Epithelial cell of proximal tubule (primary cell): ENCODE measurements at regions not wholly inside any gene's neighbourhood (a gene's known extent, or its start where the extent isn't known, plus 50 kb on each side); places are given as distances from the start of the nearest gene placed in this dataset.
"Not testable (repeated sequence)": the region's sequence is repeated elsewhere in the genome, so short reads cannot be mapped to it uniquely, and the experiment has no call there.

Experiments used
- DNase-seq: peaks from one replicate; pipeline ENCODE4 v3.0.0-alpha.2; 2011; ENCODE audit warnings: low read depth
- H3K4me3 ChIP-seq: 2 replicates; pipeline ENCODE4 v1.5.1; 2011; ENCODE audit warnings: low read depth, mild to moderate bottlenecking, low read length
- CTCF ChIP-seq: conservative IDR thresholded peaks from 2 replicates; pipeline ENCODE4 v1.5.1; 2012; ENCODE audit warnings: low read depth, mild to moderate bottlenecking, low read length

- H3K4me3 ChIP-seq: no peak overlapping the region
- TF ChIP-seq CTCF: no peak
- DNase-seq: no peak
These were observed 684.8 kb upstream of the BCHE start for GRCh38 chr3:166522017-166522416.

- H3K4me3 ChIP-seq: no peak overlapping the region
- DNase-seq: no peak
- no peak for TF ChIP-seq CTCF
These were observed 682.2 kb upstream of the BCHE start for GRCh38 chr3:166519443-166519842.

- no peak for DNase-seq
- TF ChIP-seq CTCF: no peak
- no peak overlapping the region for H3K4me3 ChIP-seq
These were observed 680.8 kb upstream of the BCHE start for GRCh38 chr3:166518040-166518439.

GRCh38 chr3:166510382-166510781, 673.2 kb upstream of the BCHE start:
- DNase-seq: no peak
- no peak for TF ChIP-seq CTCF
- H3K4me3 ChIP-seq: no peak overlapping the region

GRCh38 chr3:166500420-166500819, 663.2 kb upstream of the BCHE start:
- H3K4me3 ChIP-seq, DNase-seq: not testable (repeated sequence)

GRCh38 chr3:166499636-166500035, 662.4 kb upstream of the BCHE start:
- TF ChIP-seq CTCF: no peak
- H3K4me3 ChIP-seq: no peak overlapping the region
- DNase-seq: no peak

- DNase-seq: no peak
- H3K4me3 ChIP-seq: no peak overlapping the region
- TF ChIP-seq CTCF: no peak
These were observed 661.2 kb upstream of the BCHE start for GRCh38 chr3:166498446-166498845.

GRCh38 chr3:166489826-166490225, 652.6 kb upstream of the BCHE start:
- no peak for TF ChIP-seq CTCF
- no peak overlapping the region for H3K4me3 ChIP-seq
- no peak for DNase-seq
